ENCODE measurements at regions not wholly inside any gene's neighbourhood (a gene's known extent, or its start where the extent isn't known, plus 50 kb on each side); places are given as distances from the start of the nearest gene placed in this dataset.

- TF ChIP-seq CTCF (IDR thresholded peaks at IDR 0.05) (no peak), POLR2A (IDR thresholded peaks at IDR 0.05) (no peak)
These were observed 79.8 kb upstream of the EEF1E1 start for GRCh38 chr6:8181951-8182845.

All from body of pancreas (tissue), 4 donors.